Psoas muscle (tissue), 7 donors: ENCODE measurements at regions not wholly inside any gene's neighbourhood (a gene's known extent, or its start where the extent isn't known, plus 50 kb on each side); places are given as distances from the start of the nearest gene placed in this dataset.
"Not testable (repeated sequence)": the region's sequence is repeated elsewhere in the genome, so short reads cannot be mapped to it uniquely, and the experiment has no call there.

Experiments used
- ATAC-seq, 4 donors: fragments of 200-7000 bp; cut with Tn5 transposase; one replicate each; pipeline ENCODE4 v1.9.1; 2020; ENCODE audit warnings: moderate library complexity in 3 of 4, mild to moderate bottlenecking in 2 of 4
- DNase-seq, 2 donors: peaks; one replicate each; pipeline ENCODE4 v3.0.0-alpha.2; 2020
- H3K27ac ChIP-seq: fragments of 200-600 bp; one replicate; pipeline ENCODE4 v1.8.0; 2022
- H3K27me3 ChIP-seq, 3 donors: fragments of 200-600 bp in 1 of 3; one replicate each; pipeline versions ENCODE4 v1.6.1 to v1.8.0; 2013 to 2022; ENCODE audit warnings: low read length in 2 of 3, mild to moderate bottlenecking in 2 of 3, moderate library complexity in 1 of 3; ENCODE audit not compliant: insufficient read depth in 3 of 3
- H3K36me3 ChIP-seq, 2 donors: fragments of 200-600 bp in 1 of 2; one replicate each; pipeline versions ENCODE4 v1.6.1 to v1.8.0; 2013 to 2022; ENCODE audit warnings: low read depth in 1 of 2, mild to moderate bottlenecking in 1 of 2, moderate library complexity in 1 of 2; ENCODE audit not compliant: insufficient read depth in 1 of 2
- H3K4me1 ChIP-seq: fragments of 200-600 bp; one replicate; pipeline ENCODE4 v1.8.0; 2022
- H3K4me3 ChIP-seq: fragments of 200-600 bp; one replicate; pipeline ENCODE4 v1.8.0; 2022; ENCODE audit warnings: mild to moderate bottlenecking
- H3K9me3 ChIP-seq: fragments of 200-600 bp; one replicate; pipeline ENCODE4 v1.8.0; 2022
- CTCF ChIP-seq: fragments of 200-600 bp; IDR thresholded peaks from one replicate; pipeline ENCODE4 v1.8.0; 2022; ENCODE audit warnings: antibody characterized with exemption
- WGBS, 3 donors: extraction: QIAGEN DNeasy Blood & Tissue Kit; methylation state at CpG; one replicate each; pipeline versions ENCODE4 v1.1.6 to v1.1.7; 2013; 5-methylcytosine and 5-hydroxymethylcytosine counted together
- intact Hi-C, 2 donors: fragments of 100-400 bp; cut with DNase I; formaldehyde crosslinking; loops; one replicate each; pipeline versions ENCODE4 v1.11.0 to v1.14.2; 2022
- donor health status: healthy with polysubstance abuse.
- donor health status: DM: no; HTN: no; CAD: no; lungs with moderate emphysema.
- donor health status: Bipolar disorder and iron deficiency.
- donor health status: healthy.
- donor health status: DM: yes; HTN: yes; CAD: no.
- donor health status: DM: no; HTN: no; CAD: no.
- donor health status: DM: yes; HTN: yes; CAD: no.

GRCh38 chr14:96713426-96713825, 83.8 kb upstream of the VRK1 start:
- DNase-seq = no peak
- H3K4me1 ChIP-seq = no peaks in the 10 kb centered on the region
- H3K9me3 ChIP-seq = no peaks in the 10 kb centered on the region
- ATAC-seq = no peak
- intact Hi-C loops = no loop called here
- WGBS, 3 donors = 24 to 38% (median 34%) methylated on average over 7 of the region's 7 CpGs
- no peak overlapping the region for H3K4me3 ChIP-seq
- no peak overlapping the region for H3K27ac ChIP-seq
- no peaks in the 10 kb centered on the region for H3K36me3 ChIP-seq
- peaks cover 0 to 12% (median 2%) of the 10 kb centered on the region in 3 donors for H3K27me3 ChIP-seq
- TF ChIP-seq CTCF = no peak

GRCh38 chr14:96714537-96714936, 82.6 kb upstream of the VRK1 start:
- ATAC-seq, H3K4me3 ChIP-seq, H3K4me1 ChIP-seq, intact Hi-C loops, H3K27ac ChIP-seq, H3K9me3 ChIP-seq, DNase-seq, H3K36me3 ChIP-seq: not testable (repeated sequence)
- peaks cover 0 to 12% (median 2%) of the 10 kb centered on the region in 3 donors for H3K27me3 ChIP-seq
- 80 to 89% (median 85%) methylated on average over 10 of the region's 10 CpGs for WGBS, 3 donors

- 76 to 79% (median 76%) methylated on average over 5 of the region's 5 CpGs for WGBS, 3 donors
- ATAC-seq = no peak
- TF ChIP-seq CTCF = no peak
These were observed 80.1 kb upstream of the VRK1 start for GRCh38 chr14:96717116-96717515.

GRCh38 chr14:96718407-96718806, 78.8 kb upstream of the VRK1 start:
- TF ChIP-seq CTCF = no peak
- Histone ChIP-seq H3K27ac (no peak overlapping the region), H3K36me3 (no peaks in the 10 kb centered on the region), H3K4me3 (no peak overlapping the region), H3K9me3 (no peaks in the 10 kb centered on the region), H3K27me3 (peaks cover 0 to 2% (median 0%) of the 10 kb centered on the region in 3 donors), H3K4me1 (no peaks in the 10 kb centered on the region)
- WGBS, 3 donors = 52 to 66% (median 58%) methylated on average over 4 of the region's 4 CpGs
- ATAC-seq (no peak), DNase-seq (no peak)
- intact Hi-C loops = no loop called here

More at GRCh38 chr14:96717116-96717515, 80.1 kb upstream of the VRK1 start:
- Histone ChIP-seq H3K27ac (no peak overlapping the region), H3K9me3 (no peaks in the 10 kb centered on the region), H3K4me1 (no peaks in the 10 kb centered on the region), H3K27me3 (peaks cover 0 to 2% (median 0%) of the 10 kb centered on the region in 3 donors), H3K4me3 (no peak overlapping the region), H3K36me3 (no peaks in the 10 kb centered on the region)
- intact Hi-C loops = no loop called here
- no peak for DNase-seq

- ATAC-seq, H3K9me3 ChIP-seq, H3K4me1 ChIP-seq, H3K4me3 ChIP-seq, H3K36me3 ChIP-seq, DNase-seq, H3K27me3 ChIP-seq, intact Hi-C loops, H3K27ac ChIP-seq: not testable (repeated sequence)
- 69 to 76% (median 73%) methylated on average over 6 of the region's 6 CpGs for WGBS, 3 donors
These were observed 76.5 kb upstream of the VRK1 start for GRCh38 chr14:96720702-96721101.

GRCh38 chr14:96722736-96723135, 74.4 kb upstream of the VRK1 start:
- no peak for TF ChIP-seq CTCF
- no peaks in the 10 kb centered on the region for H3K36me3 ChIP-seq
- H3K27me3 ChIP-seq = peaks cover 0 to 6% (median 0%) of the 10 kb centered on the region in 3 donors
- no peaks in the 10 kb centered on the region for H3K9me3 ChIP-seq
- no peaks in the 10 kb centered on the region for H3K4me1 ChIP-seq
- ATAC-seq (no peak), DNase-seq (no peak)
- no peak overlapping the region for H3K27ac ChIP-seq
- 54 to 73% (median 56%) methylated on average over 6 of the region's 6 CpGs for WGBS, 3 donors
- intact Hi-C loops = no loop called here
- H3K4me3 ChIP-seq = no peak overlapping the region
